HFF-Myc (cell line): ENCODE measurements at regions not wholly inside any gene's neighbourhood (a gene's known extent, or its start where the extent isn't known, plus 50 kb on each side); places are given as distances from the start of the nearest gene placed in this dataset.

Experiments
- DNase-seq: peaks from one replicate; pipeline ENCODE4 v3.0.0-alpha.2; 2011; ENCODE audit warnings: low read depth; ENCODE audit errors: extremely low read depth
- H3K4me3 ChIP-seq: replicated peaks from 2 replicates; pipeline ENCODE4 v1.5.1; 2011; ENCODE audit warnings: low read depth, mild to moderate bottlenecking, control low read depth, low read length
- TF ChIP-seq, protein P1 (sequence below): IDR thresholded peaks from 2 replicates; pipeline ENCODE4 v1.5.1; 2012; ENCODE audit warnings: mild to moderate bottlenecking, low read depth, low read length, control low read depth; ENCODE audit errors: missing control alignments

DNA sequence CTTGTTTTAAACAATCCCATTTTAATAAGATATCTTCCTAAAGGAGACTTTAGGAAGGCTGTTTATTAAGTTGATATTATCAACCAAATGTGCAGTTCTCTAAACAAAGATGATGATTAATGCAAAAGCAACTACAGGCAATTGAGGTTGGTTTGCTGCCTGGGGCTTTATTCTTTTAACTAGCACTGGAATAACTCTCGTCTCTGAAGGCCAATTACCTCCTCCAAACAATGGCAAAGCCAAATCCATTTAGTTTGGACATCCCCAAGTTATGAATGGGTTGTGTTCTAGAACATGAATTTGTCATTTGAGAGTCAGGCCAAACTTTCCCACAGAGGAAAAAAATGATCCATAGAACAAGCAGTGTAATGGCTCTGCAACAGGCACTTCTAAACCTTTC, 114.1 kb downstream of the SLC16A9 start:
- no peak overlapping the region for H3K4me3 ChIP-seq
- no peak for DNase-seq
- TF ChIP-seq, protein P1, sequence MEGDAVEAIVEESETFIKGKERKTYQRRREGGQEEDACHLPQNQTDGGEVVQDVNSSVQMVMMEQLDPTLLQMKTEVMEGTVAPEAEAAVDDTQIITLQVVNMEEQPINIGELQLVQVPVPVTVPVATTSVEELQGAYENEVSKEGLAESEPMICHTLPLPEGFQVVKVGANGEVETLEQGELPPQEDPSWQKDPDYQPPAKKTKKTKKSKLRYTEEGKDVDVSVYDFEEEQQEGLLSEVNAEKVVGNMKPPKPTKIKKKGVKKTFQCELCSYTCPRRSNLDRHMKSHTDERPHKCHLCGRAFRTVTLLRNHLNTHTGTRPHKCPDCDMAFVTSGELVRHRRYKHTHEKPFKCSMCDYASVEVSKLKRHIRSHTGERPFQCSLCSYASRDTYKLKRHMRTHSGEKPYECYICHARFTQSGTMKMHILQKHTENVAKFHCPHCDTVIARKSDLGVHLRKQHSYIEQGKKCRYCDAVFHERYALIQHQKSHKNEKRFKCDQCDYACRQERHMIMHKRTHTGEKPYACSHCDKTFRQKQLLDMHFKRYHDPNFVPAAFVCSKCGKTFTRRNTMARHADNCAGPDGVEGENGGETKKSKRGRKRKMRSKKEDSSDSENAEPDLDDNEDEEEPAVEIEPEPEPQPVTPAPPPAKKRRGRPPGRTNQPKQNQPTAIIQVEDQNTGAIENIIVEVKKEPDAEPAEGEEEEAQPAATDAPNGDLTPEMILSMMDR, result no peak

DNA sequence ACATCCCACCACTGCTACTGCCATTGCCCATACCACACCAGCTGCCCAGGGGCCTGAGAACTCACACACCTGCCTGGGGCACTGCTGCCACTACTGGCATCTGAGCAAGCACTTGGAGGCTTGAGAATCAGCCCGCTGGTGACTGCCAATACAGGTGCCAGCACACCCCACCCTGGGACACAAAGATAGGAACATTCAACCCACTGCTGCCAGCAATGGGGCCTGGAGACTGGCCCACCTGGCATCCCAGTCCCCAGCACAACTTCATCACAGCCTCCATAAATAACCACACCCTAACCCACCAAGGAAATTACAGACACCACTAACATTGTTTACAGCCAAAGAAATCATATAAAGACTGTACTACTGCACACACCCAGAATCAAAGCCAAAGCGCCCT, 115.9 kb downstream of the SLC16A9 start:
- TF ChIP-seq, protein P1, result no peak
- H3K4me3 ChIP-seq, result no peak overlapping the region
- DNase-seq, result no peak

DNA sequence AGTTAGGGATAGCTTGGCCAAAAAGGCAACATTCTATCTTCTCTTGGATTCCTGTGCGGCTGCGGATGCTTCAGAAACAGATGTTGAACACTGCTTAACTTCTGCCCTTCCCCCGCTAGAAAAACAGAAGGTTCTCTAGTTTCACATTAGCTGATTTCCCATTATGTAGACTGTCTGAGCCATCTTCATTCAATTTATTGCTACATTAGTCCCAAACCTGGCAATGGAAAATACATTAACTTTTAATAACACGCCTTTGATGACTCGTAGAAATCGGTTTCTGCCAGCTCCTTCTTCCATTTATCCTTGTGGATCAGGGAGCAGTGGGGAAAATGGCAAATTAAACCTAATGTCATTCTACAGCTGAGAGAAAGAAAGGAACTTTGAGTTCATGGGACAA, 119.9 kb downstream of the SLC16A9 start:
- no peak overlapping the region for H3K4me3 ChIP-seq
- no peak for DNase-seq
- TF ChIP-seq, protein P1, result no peak

DNA sequence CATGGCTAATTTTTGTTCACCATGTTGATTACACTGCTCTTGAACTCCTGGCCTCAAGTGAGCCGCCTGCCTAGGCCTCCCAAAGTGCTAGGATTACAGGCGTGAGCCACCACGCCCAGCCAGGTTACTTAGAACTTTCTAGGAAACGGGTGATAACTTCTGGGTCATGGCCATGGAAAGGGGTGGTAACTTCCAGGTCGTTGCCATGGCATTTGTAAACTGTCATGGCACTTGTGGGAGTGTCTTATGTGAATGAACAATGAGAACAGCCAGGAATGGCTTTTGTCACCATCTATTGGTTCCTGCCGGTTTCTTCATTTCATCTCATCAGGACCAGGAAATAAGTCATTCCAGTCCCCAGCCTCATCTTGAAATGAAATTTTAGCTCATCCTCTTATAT, 120.9 kb downstream of the SLC16A9 start:
- DNase-seq, result no peak
- H3K4me3 ChIP-seq, result no peak overlapping the region
- TF ChIP-seq, protein P1, result no peak

DNA sequence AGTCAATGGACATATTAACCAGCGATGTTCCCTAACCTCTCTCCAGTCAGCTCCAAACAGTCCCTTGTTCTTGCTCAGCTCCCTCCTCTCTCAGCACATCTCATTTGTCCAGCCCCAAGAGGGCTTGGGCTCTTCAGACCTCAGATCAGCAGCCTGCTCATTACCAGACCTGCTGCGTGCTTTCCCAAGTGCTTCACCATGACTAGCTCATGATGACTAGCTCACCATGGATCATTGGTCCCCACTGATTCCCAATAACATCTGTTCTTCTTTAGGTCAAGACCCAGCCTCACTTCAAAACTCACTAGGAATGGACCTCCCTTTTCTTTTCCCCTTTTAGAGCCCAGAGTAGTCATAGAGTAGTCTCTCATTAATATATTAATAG, 121.9 kb downstream of the SLC16A9 start:
- TF ChIP-seq, protein P1, result no peak
- H3K4me3 ChIP-seq, result no peak overlapping the region
- no peak for DNase-seq

DNA sequence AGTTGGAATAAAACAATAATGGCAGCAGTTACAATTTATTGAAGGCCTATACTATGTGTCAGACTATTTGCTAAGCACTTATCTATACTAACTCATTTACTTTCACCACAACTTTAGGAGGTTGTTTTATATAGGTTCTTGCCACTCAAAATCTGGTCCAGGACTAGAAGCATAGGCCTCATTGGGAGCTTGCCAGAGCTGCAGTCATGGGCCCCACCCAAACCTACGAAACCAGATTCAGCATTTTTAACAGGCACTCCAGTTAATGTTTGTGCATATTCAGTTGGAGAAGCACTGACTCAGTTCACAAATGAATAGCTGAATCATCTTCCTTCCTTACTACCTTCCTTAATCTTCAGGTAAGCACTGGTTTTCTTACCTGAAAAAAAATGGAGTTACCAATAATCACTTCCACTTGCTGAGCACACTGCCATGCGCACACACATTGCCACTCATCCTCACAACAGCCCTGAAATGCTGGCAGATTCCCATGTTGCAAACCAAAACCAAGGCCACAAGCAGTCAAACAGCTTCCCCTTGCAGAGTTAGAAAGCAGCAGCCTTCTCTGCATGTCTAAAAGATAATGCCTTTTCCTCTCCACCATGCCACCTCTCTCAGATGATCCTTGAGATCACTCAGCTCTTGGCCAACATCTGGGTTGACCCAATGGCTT, 122.4 kb downstream of the SLC16A9 start:
- TF ChIP-seq, protein P1, result no peak
- no peak for DNase-seq
- no peak overlapping the region for H3K4me3 ChIP-seq

DNA sequence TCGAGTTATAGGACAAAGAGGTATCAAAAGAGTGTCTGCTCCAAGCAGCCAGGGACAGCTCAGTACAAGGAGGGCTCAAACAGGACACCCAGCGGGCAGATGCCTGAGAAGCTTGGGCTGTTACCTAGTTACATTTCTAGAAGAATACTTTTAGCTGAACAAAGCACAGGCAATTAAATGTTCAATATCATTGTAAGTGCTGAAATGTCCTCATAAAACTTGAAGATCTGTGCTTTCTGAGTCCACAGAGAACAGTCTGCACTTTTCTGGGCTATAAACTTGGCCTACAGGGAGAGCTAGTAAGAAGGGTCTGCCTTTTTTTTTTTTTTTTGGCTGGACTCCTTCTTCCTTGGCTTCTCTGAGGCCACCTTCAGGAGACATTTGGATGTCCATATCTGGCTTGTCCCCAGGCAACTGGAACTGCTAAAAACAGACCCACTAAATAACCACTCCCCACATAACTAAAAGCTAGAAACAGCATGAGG, 123.2 kb downstream of the SLC16A9 start:
- TF ChIP-seq, protein P1, result no peak
- H3K4me3 ChIP-seq, result no peak overlapping the region
- no peak for DNase-seq
